Fibroblast of lung (primary cell): ENCODE measurements at regions not wholly inside any gene's neighbourhood (a gene's known extent, or its start where the extent isn't known, plus 50 kb on each side); places are given as distances from the start of the nearest gene placed in this dataset.

Source experiments
- CTCF ChIP-seq, 2 donors: IDR thresholded peaks in 1 of 2; conservative IDR thresholded peaks in 1 of 2; 1 replicate in 1 of 2; 2 replicates in 1 of 2; pipeline ENCODE4 v1.5.1; 2011 to 2012; ENCODE audit warnings: low read length in 2 of 2, control low read depth in 1 of 2, inconsistent platforms in 1 of 2, low read depth in 1 of 2, mild to moderate bottlenecking in 1 of 2
- EZH2 ChIP-seq: IDR thresholded peaks from 2 replicates; pipeline ENCODE4 v1.5.1; 2012; ENCODE audit warnings: low read length, control low read depth, mild to moderate bottlenecking; ENCODE audit errors: missing control alignments

- no peak for TF ChIP-seq CTCF (conservative IDR thresholded peaks at IDR 0.05 in 1 of 2, IDR thresholded peaks at IDR 0.05 in 1 of 2; ENCODE audit: low read depth in 1 of 2, low read length in 2 of 2)
- no peak for TF ChIP-seq EZH2
These were observed 401.2 kb downstream of the IRS2 start for GRCh38 chr13:109385242-109385560.
